Endothelial cell of umbilical vein (primary cell): ENCODE measurements at regions not wholly inside any gene's neighbourhood (a gene's known extent, or its start where the extent isn't known, plus 50 kb on each side); places are given as distances from the start of the nearest gene placed in this dataset.

Source experiments
- CTCF ChIP-seq, 2 donors: IDR thresholded peaks; 1 replicate in 1 of 2; 2 replicates in 1 of 2; pipeline ENCODE4 v1.5.1; 2011; ENCODE audit warnings: low read length in 2 of 2, mild to moderate bottlenecking in 2 of 2, moderate library complexity in 2 of 2, control low read depth in 1 of 2, inconsistent platforms in 1 of 2, low read depth in 1 of 2; ENCODE audit not compliant: insufficient read depth in 1 of 2; ENCODE audit errors: extremely low read depth in 1 of 2
- GATA2 ChIP-seq: IDR thresholded peaks from 2 replicates; pipeline ENCODE4 v1.7.0; 2011; ENCODE audit warnings: low read depth, mild to moderate bottlenecking, moderate library complexity, mixed read lengths, low read length; ENCODE audit not compliant: insufficient read length, insufficient read depth
- POLR2A ChIP-seq: IDR thresholded peaks from 2 replicates; pipeline ENCODE4 v1.6.1; 2012; ENCODE audit warnings: low read depth, mild to moderate bottlenecking, control low read depth, low read length

- TF ChIP-seq CTCF (IDR thresholded peaks at IDR 0.05; ENCODE audit: extremely low read depth in 1 of 2, insufficient read depth in 1 of 2, low read depth in 1 of 2, low read length in 2 of 2) (no peak), POLR2A (no peak), GATA2 (no peak)
Measured at GRCh38 chr1:102098536-102098935, 101.8 kb upstream of the OLFM3 start.
